HG03159 (cell line): ENCODE measurements at regions not wholly inside any gene's neighbourhood (a gene's known extent, or its start where the extent isn't known, plus 50 kb on each side); places are given as distances from the start of the nearest gene placed in this dataset.

Source experiments
- ATAC-seq: cut with Tn5 transposase; IDR thresholded peaks from one replicate; pipeline ENCODE4 v1.9.1; 2021; ENCODE audit warnings: mild to moderate bottlenecking, moderate library complexity; ENCODE audit not compliant: unreplicated experiment

- ATAC-seq = no peak
Measured at GRCh38 chr9:88657893-88658292, 122.9 kb downstream of the NXNL2 start.

GRCh38 chr9:88658311-88658822 is 123.4 kb downstream of the NXNL2 start:
- ATAC-seq = no peak

- ATAC-seq = no peak
Measured at GRCh38 chr9:88659126-88659525, 124.1 kb downstream of the NXNL2 start.

GRCh38 chr9:88660611-88661010 is 125.6 kb downstream of the NXNL2 start:
- ATAC-seq = no peak

GRCh38 chr9:88661759-88662158 is 126.8 kb downstream of the NXNL2 start:
- no peak for ATAC-seq

- ATAC-seq = no peak
Measured at GRCh38 chr9:88663771-88664419, 128.9 kb downstream of the NXNL2 start.

GRCh38 chr9:88664773-88665172 is 129.8 kb downstream of the NXNL2 start:
- ATAC-seq = no peak

- no peak for ATAC-seq
Measured at GRCh38 chr9:88672874-88673689, 138.1 kb downstream of the NXNL2 start.

GRCh38 chr9:88673886-88674285 is 138.9 kb downstream of the NXNL2 start:
- no peak for ATAC-seq

GRCh38 chr9:88676644-88677043 is 141.7 kb downstream of the NXNL2 start:
- no peak for ATAC-seq

- no peak for ATAC-seq
Measured at GRCh38 chr9:88678008-88678407, 143.0 kb downstream of the NXNL2 start.

GRCh38 chr9:88678431-88678830 is 143.5 kb downstream of the NXNL2 start:
- no peak for ATAC-seq

GRCh38 chr9:88680041-88680440 is 145.1 kb downstream of the NXNL2 start:
- ATAC-seq = no peak

GRCh38 chr9:88680505-88681160 is 145.7 kb downstream of the NXNL2 start:
- ATAC-seq = no peak

GRCh38 chr9:88681434-88681833 is 146.5 kb downstream of the NXNL2 start:
- no peak for ATAC-seq

- ATAC-seq = no peak
Measured at GRCh38 chr9:88682431-88682831, 147.5 kb downstream of the NXNL2 start.

- ATAC-seq = no peak
Measured at GRCh38 chr9:88684046-88684445, 149.1 kb downstream of the NXNL2 start.

- ATAC-seq = no peak
Measured at GRCh38 chr9:88684845-88685244, 149.9 kb downstream of the NXNL2 start.

- ATAC-seq = no peak
Measured at GRCh38 chr9:88685966-88686365, 151.0 kb downstream of the NXNL2 start.

- ATAC-seq = no peak
Measured at GRCh38 chr9:88689509-88690298, 154.7 kb downstream of the NXNL2 start.

- no peak for ATAC-seq
Measured at GRCh38 chr9:88690628-88691027, 155.7 kb downstream of the NXNL2 start.
